H1 (cell line): ENCODE measurements at regions not wholly inside any gene's neighbourhood (a gene's known extent, or its start where the extent isn't known, plus 50 kb on each side); places are given as distances from the start of the nearest gene placed in this dataset.

Experiments
- ATF3 ChIP-seq: IDR thresholded peaks from 2 replicates; pipeline ENCODE4 v1.6.1; 2011; ENCODE audit warnings: low read depth, mild to moderate bottlenecking, low read length; ENCODE audit not compliant: insufficient read depth

GRCh38 chr11:128251140-128251539, 336.2 kb downstream of the ETS1 start (continued):
- no peak for TF ChIP-seq ATF3
